ENCODE measurements at regions not wholly inside any gene's neighbourhood (a gene's known extent, or its start where the extent isn't known, plus 50 kb on each side); places are given as distances from the start of the nearest gene placed in this dataset.

DNA sequence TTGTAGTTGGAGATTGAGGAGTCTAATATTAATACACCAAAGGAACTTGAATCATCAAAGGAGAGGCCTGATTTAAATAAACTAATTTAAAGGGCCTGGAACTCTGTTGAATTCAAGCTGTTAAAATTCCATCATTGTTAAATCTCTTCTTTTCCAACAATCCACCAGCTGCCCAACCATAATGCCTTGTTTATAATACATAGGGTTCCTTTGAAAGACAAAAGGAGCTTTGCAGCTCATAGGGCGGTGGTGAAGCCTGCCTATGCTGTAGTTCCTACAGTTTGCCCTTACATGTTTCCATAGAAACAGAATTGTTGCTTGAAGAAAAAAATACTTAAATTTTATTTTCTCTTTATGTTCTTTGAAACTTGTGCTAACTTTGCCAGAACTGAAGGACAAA is 102.8 kb downstream of the GLUD2 start:
- no peak for TF ChIP-seq GATA2 (CRISPR knock-in tag; IDR thresholded peaks at IDR 0.05)
- TF ChIP-seq, protein P1, sequence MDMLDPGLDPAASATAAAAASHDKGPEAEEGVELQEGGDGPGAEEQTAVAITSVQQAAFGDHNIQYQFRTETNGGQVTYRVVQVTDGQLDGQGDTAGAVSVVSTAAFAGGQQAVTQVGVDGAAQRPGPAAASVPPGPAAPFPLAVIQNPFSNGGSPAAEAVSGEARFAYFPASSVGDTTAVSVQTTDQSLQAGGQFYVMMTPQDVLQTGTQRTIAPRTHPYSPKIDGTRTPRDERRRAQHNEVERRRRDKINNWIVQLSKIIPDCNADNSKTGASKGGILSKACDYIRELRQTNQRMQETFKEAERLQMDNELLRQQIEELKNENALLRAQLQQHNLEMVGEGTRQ (CRISPR knock-in tag; IDR thresholded peaks at IDR 0.05), result no peak
- TF ChIP-seq, protein P2, sequence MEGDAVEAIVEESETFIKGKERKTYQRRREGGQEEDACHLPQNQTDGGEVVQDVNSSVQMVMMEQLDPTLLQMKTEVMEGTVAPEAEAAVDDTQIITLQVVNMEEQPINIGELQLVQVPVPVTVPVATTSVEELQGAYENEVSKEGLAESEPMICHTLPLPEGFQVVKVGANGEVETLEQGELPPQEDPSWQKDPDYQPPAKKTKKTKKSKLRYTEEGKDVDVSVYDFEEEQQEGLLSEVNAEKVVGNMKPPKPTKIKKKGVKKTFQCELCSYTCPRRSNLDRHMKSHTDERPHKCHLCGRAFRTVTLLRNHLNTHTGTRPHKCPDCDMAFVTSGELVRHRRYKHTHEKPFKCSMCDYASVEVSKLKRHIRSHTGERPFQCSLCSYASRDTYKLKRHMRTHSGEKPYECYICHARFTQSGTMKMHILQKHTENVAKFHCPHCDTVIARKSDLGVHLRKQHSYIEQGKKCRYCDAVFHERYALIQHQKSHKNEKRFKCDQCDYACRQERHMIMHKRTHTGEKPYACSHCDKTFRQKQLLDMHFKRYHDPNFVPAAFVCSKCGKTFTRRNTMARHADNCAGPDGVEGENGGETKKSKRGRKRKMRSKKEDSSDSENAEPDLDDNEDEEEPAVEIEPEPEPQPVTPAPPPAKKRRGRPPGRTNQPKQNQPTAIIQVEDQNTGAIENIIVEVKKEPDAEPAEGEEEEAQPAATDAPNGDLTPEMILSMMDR (IDR thresholded peaks at IDR 0.05 in 2 of 3, conservative IDR thresholded peaks at IDR 0.05 in 1 of 3; ENCODE audit: insufficient read depth in 2 of 3, low read depth in 1 of 3, low read length in 3 of 3), result no peak
- no peak for TF ChIP-seq FOXM1 (IDR thresholded peaks at IDR 0.05; ENCODE audit: low read depth)
- TF ChIP-seq FOXM1 (CRISPR knock-in tag; IDR thresholded peaks at IDR 0.05; ENCODE audit: low read depth), result no peak
- TF ChIP-seq, protein P3, sequence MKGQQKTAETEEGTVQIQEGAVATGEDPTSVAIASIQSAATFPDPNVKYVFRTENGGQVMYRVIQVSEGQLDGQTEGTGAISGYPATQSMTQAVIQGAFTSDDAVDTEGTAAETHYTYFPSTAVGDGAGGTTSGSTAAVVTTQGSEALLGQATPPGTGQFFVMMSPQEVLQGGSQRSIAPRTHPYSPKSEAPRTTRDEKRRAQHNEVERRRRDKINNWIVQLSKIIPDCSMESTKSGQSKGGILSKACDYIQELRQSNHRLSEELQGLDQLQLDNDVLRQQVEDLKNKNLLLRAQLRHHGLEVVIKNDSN (CRISPR knock-in tag; IDR thresholded peaks at IDR 0.05), result no peak
- no peak for TF ChIP-seq MXI1 (IDR thresholded peaks at IDR 0.05; ENCODE audit: low read depth, low read length)
- TF ChIP-seq RERE (CRISPR knock-in tag; IDR thresholded peaks at IDR 0.05; ENCODE audit: borderline replicate concordance), result no peak
- no peak for TF ChIP-seq CREM (IDR thresholded peaks at IDR 0.05; ENCODE audit: low read depth)
- TF ChIP-seq ZNF232 (CRISPR knock-in tag; IDR thresholded peaks at IDR 0.05), result no peak
- no peak for TF ChIP-seq NONO (IDR thresholded peaks at IDR 0.05; ENCODE audit: low read depth in 2 of 2, low read length in 1 of 2)
- TF ChIP-seq TEAD1 (CRISPR knock-in tag; IDR thresholded peaks at IDR 0.05), result no peak
- no peak for TF ChIP-seq MAZ (CRISPR knock-in tag; conservative IDR thresholded peaks at IDR 0.05 in 1 of 2, IDR thresholded peaks at IDR 0.05 in 1 of 2)
- no peak for TF ChIP-seq KAT8 (IDR thresholded peaks at IDR 0.05; ENCODE audit: low read depth)

Measured in K562 (cell line).